Loucy (cell line): ENCODE measurements at regions not wholly inside any gene's neighbourhood (a gene's known extent, or its start where the extent isn't known, plus 50 kb on each side); places are given as distances from the start of the nearest gene placed in this dataset.

Experiments
- H2AFZ ChIP-seq: fragments of 200-600 bp; sonication (generic); 2 replicates; pipeline ENCODE4 v1.6.0; 2016; ENCODE audit warnings: antibody characterized with exemption, mild to moderate bottlenecking, low read length, moderate library complexity
- H3F3A ChIP-seq: fragments of 200-600 bp; 2 replicates; pipeline ENCODE4 v1.6.0; 2016; ENCODE audit warnings: antibody characterized with exemption, low read depth, mild to moderate bottlenecking
- H3K27me3 ChIP-seq: fragments of 200-600 bp; sonication (generic); 2 replicates; pipeline ENCODE4 v1.6.1; 2014; ENCODE audit warnings: low read length, mild to moderate bottlenecking; ENCODE audit not compliant: insufficient read depth, poor library complexity, severe bottlenecking
- H3K36me3 ChIP-seq: fragments of 200-600 bp; sonication (generic); 2 replicates; pipeline ENCODE4 v1.6.1; 2016; ENCODE audit warnings: low read length; ENCODE audit not compliant: insufficient read depth
- H3K4me1 ChIP-seq: fragments of 200-600 bp; sonication (generic); 2 replicates; pipeline ENCODE4 v1.5.1; 2014; ENCODE audit warnings: low read length, mild to moderate bottlenecking; ENCODE audit not compliant: insufficient read depth, poor library complexity, severe bottlenecking
- H3K4me2 ChIP-seq: fragments of 200-600 bp; sonication (generic); 2 replicates; pipeline ENCODE4 v1.6.0; 2014; ENCODE audit warnings: antibody characterized with exemption, low read length, low read depth, mild to moderate bottlenecking; ENCODE audit not compliant: poor library complexity, severe bottlenecking
- H3K4me3 ChIP-seq: fragments of 200-600 bp; sonication (generic); 2 replicates; pipeline ENCODE4 v1.5.1; 2014; ENCODE audit warnings: low read length, mild to moderate bottlenecking, mixed read lengths; ENCODE audit not compliant: poor library complexity, severe bottlenecking
- H3K79me2 ChIP-seq: fragments of 200-600 bp; sonication (generic); 2 replicates; pipeline ENCODE4 v1.6.1; 2014; ENCODE audit warnings: low read length; ENCODE audit not compliant: insufficient read depth
- H3K9ac ChIP-seq: fragments of 200-600 bp; sonication (generic); 2 replicates; pipeline ENCODE4 v1.6.0; 2014; ENCODE audit warnings: mild to moderate bottlenecking, low read depth, low read length, moderate library complexity; ENCODE audit not compliant: poor library complexity, severe bottlenecking
- H3K9me2 ChIP-seq: fragments of 200-600 bp; sonication (generic); replicated peaks from 2 replicates; pipeline ENCODE4 v1.6.1; 2016; ENCODE audit warnings: low read depth, low read length, mixed read lengths
- H3K9me3 ChIP-seq: fragments of 200-600 bp; sonication (generic); 2 replicates; pipeline ENCODE4 v1.6.1; 2014; ENCODE audit warnings: mild to moderate bottlenecking, antibody characterized with exemption, low read length, low read depth; ENCODE audit not compliant: insufficient read depth
- H4K20me1 ChIP-seq: fragments of 200-600 bp; sonication (generic); 2 replicates; pipeline ENCODE4 v1.6.0; 2014; ENCODE audit warnings: antibody characterized with exemption, low read length, mild to moderate bottlenecking; ENCODE audit not compliant: insufficient read depth, poor library complexity, severe bottlenecking
- EZH2phosphoT487 ChIP-seq: fragments of 200-600 bp; IDR thresholded peaks from 2 replicates; pipeline ENCODE4 v1.6.1; 2018; ENCODE audit warnings: antibody characterized with exemption, mild to moderate bottlenecking, moderate library complexity, borderline replicate concordance
- TF ChIP-seq, protein P1 (sequence below): fragments of 200-600 bp; sonication (generic); conservative IDR thresholded peaks from 2 replicates; pipeline ENCODE4 v1.5.1; 2014; ENCODE audit warnings: mild to moderate bottlenecking, antibody characterized with exemption, low read length

DNA sequence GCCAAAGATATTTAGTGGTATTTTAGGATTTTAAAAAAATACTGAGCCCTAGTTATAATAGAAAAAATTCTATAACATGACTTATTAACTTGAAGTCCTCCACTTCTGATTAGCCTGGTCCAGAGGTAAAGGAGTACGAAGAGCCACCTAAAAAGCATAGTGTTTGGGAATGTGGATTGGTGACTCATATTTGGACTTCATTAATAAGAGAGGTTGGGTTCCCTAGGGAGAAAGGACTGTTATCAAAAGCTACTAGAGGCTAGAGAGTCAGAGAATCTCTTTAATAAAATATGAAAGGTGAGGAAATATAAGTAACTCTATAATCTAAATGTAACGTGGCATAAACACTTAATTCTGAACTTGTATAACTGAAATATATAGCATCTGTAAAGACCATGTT lies 180.7 kb upstream of the TARS1 start:
- no peak for TF ChIP-seq EZH2phosphoT487
- TF ChIP-seq, protein P1, sequence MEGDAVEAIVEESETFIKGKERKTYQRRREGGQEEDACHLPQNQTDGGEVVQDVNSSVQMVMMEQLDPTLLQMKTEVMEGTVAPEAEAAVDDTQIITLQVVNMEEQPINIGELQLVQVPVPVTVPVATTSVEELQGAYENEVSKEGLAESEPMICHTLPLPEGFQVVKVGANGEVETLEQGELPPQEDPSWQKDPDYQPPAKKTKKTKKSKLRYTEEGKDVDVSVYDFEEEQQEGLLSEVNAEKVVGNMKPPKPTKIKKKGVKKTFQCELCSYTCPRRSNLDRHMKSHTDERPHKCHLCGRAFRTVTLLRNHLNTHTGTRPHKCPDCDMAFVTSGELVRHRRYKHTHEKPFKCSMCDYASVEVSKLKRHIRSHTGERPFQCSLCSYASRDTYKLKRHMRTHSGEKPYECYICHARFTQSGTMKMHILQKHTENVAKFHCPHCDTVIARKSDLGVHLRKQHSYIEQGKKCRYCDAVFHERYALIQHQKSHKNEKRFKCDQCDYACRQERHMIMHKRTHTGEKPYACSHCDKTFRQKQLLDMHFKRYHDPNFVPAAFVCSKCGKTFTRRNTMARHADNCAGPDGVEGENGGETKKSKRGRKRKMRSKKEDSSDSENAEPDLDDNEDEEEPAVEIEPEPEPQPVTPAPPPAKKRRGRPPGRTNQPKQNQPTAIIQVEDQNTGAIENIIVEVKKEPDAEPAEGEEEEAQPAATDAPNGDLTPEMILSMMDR = no peak

GRCh38 chr5:33261305-33261704 lies 179.5 kb upstream of the TARS1 start:
- Histone ChIP-seq H3K4me3 (no peak overlapping the region), H3K9me2 (no peaks in the 10 kb centered on the region), H3K79me2 (no peaks in the 10 kb centered on the region), H4K20me1 (no peaks in the 10 kb centered on the region), H3K9ac (no peak overlapping the region), H2AFZ (no peak overlapping the region), H3K4me1 (no peaks in the 10 kb centered on the region), H3K27me3 (no peaks in the 10 kb centered on the region), H3K4me2 (no peak overlapping the region), H3F3A (no peaks in the 10 kb centered on the region), H3K36me3 (no peaks in the 10 kb centered on the region), H3K9me3 (peaks cover 8% of the 10 kb centered on the region; the same call in 1 of the 2 replicates)
- TF ChIP-seq, protein P1 = no peak
- no peak for TF ChIP-seq EZH2phosphoT487

More for the DNA sequence above, 180.7 kb upstream of the TARS1 start:
- Histone ChIP-seq H3K4me3 (no peak overlapping the region), H3K79me2 (no peaks in the 10 kb centered on the region), H3K4me2 (no peak overlapping the region), H3K9me3 (peaks cover 8% of the 10 kb centered on the region; the same call in 1 of the 2 replicates), H3F3A (no peaks in the 10 kb centered on the region), H3K4me1 (no peaks in the 10 kb centered on the region), H3K27me3 (no peaks in the 10 kb centered on the region), H2AFZ (no peak overlapping the region), H3K9me2 (no peaks in the 10 kb centered on the region), H4K20me1 (no peaks in the 10 kb centered on the region), H3K9ac (no peak overlapping the region), H3K36me3 (no peaks in the 10 kb centered on the region)

DNA sequence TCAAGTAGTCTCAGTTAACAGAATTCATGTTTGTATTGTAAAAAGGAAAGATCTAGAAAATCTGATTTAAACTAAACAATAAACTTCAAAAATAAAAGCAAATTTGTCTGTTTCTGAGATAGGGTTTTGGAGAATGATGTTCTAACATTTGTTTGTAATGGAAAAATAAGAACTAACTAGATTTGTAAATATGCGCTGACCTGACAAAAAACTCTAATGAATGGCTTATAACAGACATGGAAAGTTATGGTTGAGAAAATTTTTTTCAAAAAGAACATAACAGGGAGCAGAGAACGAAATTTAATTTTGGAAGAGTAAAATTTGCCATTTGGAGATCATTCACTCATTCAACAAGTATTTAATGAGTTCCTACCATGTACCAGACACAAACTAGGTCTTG lies 179.0 kb upstream of the TARS1 start:
- H3K27me3 ChIP-seq = no peaks in the 10 kb centered on the region

More for the DNA sequence above, 179.0 kb upstream of the TARS1 start:
- H3K79me2 ChIP-seq = no peaks in the 10 kb centered on the region
- H3K36me3 ChIP-seq = no peaks in the 10 kb centered on the region
- H4K20me1 ChIP-seq = no peaks in the 10 kb centered on the region
- H3K9me3 ChIP-seq = peaks cover 8% of the 10 kb centered on the region; the same call in 1 of the 2 replicates
- H3K9ac ChIP-seq = no peak overlapping the region
- H3K9me2 ChIP-seq = no peaks in the 10 kb centered on the region
- no peaks in the 10 kb centered on the region for H3K4me1 ChIP-seq
- no peaks in the 10 kb centered on the region for H3F3A ChIP-seq
- H3K4me3 ChIP-seq = no peak overlapping the region
- TF ChIP-seq, protein P1 = no peak
- TF ChIP-seq EZH2phosphoT487 = no peak
- H2AFZ ChIP-seq = no peak overlapping the region
- no peak overlapping the region for H3K4me2 ChIP-seq
